SK-N-SH treated with all-trans-retinoic acid at 6 μM for 48 hours (cell line): ENCODE measurements at regions not wholly inside any gene's neighbourhood (a gene's known extent, or its start where the extent isn't known, plus 50 kb on each side); places are given as distances from the start of the nearest gene placed in this dataset.

Source experiments
- ATAC-seq: fragments of 200-7000 bp; cut with Tn5 transposase; 3 replicates; pipeline ENCODE4 v1.9.1; 2020; ENCODE audit warnings: mild to moderate bottlenecking, moderate library complexity
- ARNTL ChIP-seq: fragments of 450-650 bp; formaldehyde crosslinking; IDR thresholded peaks from 2 replicates; pipeline ENCODE4 v1.5.0; 2020; ENCODE audit warnings: low read depth, mild to moderate bottlenecking, moderate library complexity, borderline replicate concordance
- BACH2 ChIP-seq: fragments of 250-450 bp; sonication (Bioruptor Pico); IDR thresholded peaks from 2 replicates; pipeline ENCODE4 v1.9.0; 2021; ENCODE audit warnings: mild to moderate bottlenecking, borderline replicate concordance
- CSDC2 ChIP-seq: fragments of 250-450 bp; sonication (Bioruptor Pico); IDR thresholded peaks from 2 replicates; pipeline ENCODE4 v1.5.0; 2020; ENCODE audit warnings: mild to moderate bottlenecking, moderate library complexity
- ESRRG ChIP-seq: fragments of 250-450 bp; sonication (Bioruptor Pico); IDR thresholded peaks from 2 replicates; pipeline ENCODE4 v1.6.1; 2021; ENCODE audit warnings: mild to moderate bottlenecking
- GLIS3 ChIP-seq: fragments of 250-450 bp; sonication (Bioruptor Pico); IDR thresholded peaks from 2 replicates; pipeline ENCODE4 v1.5.0; 2020; ENCODE audit warnings: mild to moderate bottlenecking, moderate library complexity
- ISL1 ChIP-seq: fragments of 250-450 bp; sonication (Bioruptor Pico); IDR thresholded peaks from 2 replicates; pipeline ENCODE4 v2.1.2; 2022; ENCODE audit warnings: mild to moderate bottlenecking, moderate library complexity
- OSR1 ChIP-seq: fragments of 250-450 bp; sonication (Bioruptor Pico); IDR thresholded peaks from 2 replicates; pipeline ENCODE4 v1.8.0; 2022; ENCODE audit warnings: moderate library complexity, mild to moderate bottlenecking, inconsistent platforms
- PPARA ChIP-seq: fragments of 250-450 bp; sonication (Bioruptor Pico); IDR thresholded peaks from 2 replicates; pipeline ENCODE4 v1.5.0; 2020; ENCODE audit warnings: mild to moderate bottlenecking, borderline replicate concordance
- RARB ChIP-seq: fragments of 250-450 bp; sonication (Bioruptor Pico); IDR thresholded peaks from 2 replicates; pipeline ENCODE4 v1.8.0; 2021; ENCODE audit warnings: mild to moderate bottlenecking, moderate library complexity
- SNAI2 ChIP-seq: fragments of 250-450 bp; sonication (Bioruptor Pico); IDR thresholded peaks from 2 replicates; pipeline ENCODE4 v1.5.0; 2020; ENCODE audit warnings: mild to moderate bottlenecking, moderate library complexity
- TCF4 ChIP-seq: fragments of 250-450 bp; sonication (Bioruptor Pico); IDR thresholded peaks from 2 replicates; pipeline ENCODE4 v1.8.0; 2021; ENCODE audit warnings: mild to moderate bottlenecking, moderate library complexity, borderline replicate concordance
- TOX ChIP-seq: fragments of 250-450 bp; sonication (Bioruptor Pico); IDR thresholded peaks from 2 replicates; pipeline ENCODE4 v1.8.0; 2021; ENCODE audit warnings: mild to moderate bottlenecking, moderate library complexity, borderline replicate concordance
- ZC3H10 ChIP-seq: fragments of 250-450 bp; sonication (Bioruptor Pico); IDR thresholded peaks from 2 replicates; pipeline ENCODE4 v1.5.1; 2021; ENCODE audit warnings: mild to moderate bottlenecking, moderate library complexity
- ZFP3 ChIP-seq: fragments of 250-450 bp; sonication (Bioruptor Pico); IDR thresholded peaks from 2 replicates; pipeline ENCODE4 v1.5.0; 2020; ENCODE audit warnings: mild to moderate bottlenecking, moderate library complexity
- ZFP30 ChIP-seq: fragments of 450-650 bp; formaldehyde crosslinking; IDR thresholded peaks from 2 replicates; pipeline ENCODE4 v1.5.0; 2022; ENCODE audit warnings: mild to moderate bottlenecking, moderate library complexity
- ZNF565 ChIP-seq: fragments of 450-650 bp; formaldehyde crosslinking; conservative IDR thresholded peaks from 2 replicates; pipeline ENCODE4 v1.5.0; 2020; ENCODE audit warnings: low read depth, mild to moderate bottlenecking, moderate library complexity
- ZNF70 ChIP-seq: fragments of 450-650 bp; formaldehyde crosslinking; IDR thresholded peaks from 2 replicates; pipeline ENCODE4 v1.5.0; 2020; ENCODE audit warnings: mild to moderate bottlenecking, moderate library complexity
- ZNF8 ChIP-seq: fragments of 450-650 bp; formaldehyde crosslinking; IDR thresholded peaks from 2 replicates; pipeline ENCODE4 v1.5.0; 2020; ENCODE audit warnings: mild to moderate bottlenecking, moderate library complexity
- TF ChIP-seq, protein P1 (sequence below): fragments of 250-450 bp; sonication (Bioruptor Pico); IDR thresholded peaks from 2 replicates; pipeline ENCODE4 v1.5.1; 2021; ENCODE audit warnings: mild to moderate bottlenecking, moderate library complexity
- TF ChIP-seq, protein P2 (sequence below): fragments of 250-450 bp; sonication (Bioruptor Pico); IDR thresholded peaks from 2 replicates; pipeline ENCODE4 v1.8.0; 2021; ENCODE audit warnings: low read depth, mild to moderate bottlenecking, moderate library complexity, borderline replicate concordance
- TF ChIP-seq, protein P3 (sequence below): fragments of 250-450 bp; sonication (Bioruptor Pico); IDR thresholded peaks from 2 replicates; pipeline ENCODE4 v1.8.0; 2020; ENCODE audit warnings: mild to moderate bottlenecking, moderate library complexity, borderline replicate concordance
- TF ChIP-seq, protein P4 (sequence below): fragments of 250-450 bp; sonication (Bioruptor Pico); IDR thresholded peaks from 2 replicates; pipeline ENCODE4 v1.5.0; 2020; ENCODE audit warnings: mild to moderate bottlenecking, moderate library complexity
- TF ChIP-seq, protein P5 (sequence below): fragments of 250-450 bp; sonication (Bioruptor Pico); IDR thresholded peaks from 2 replicates; pipeline ENCODE4 v1.5.1; 2020; ENCODE audit warnings: low read depth, mild to moderate bottlenecking, moderate library complexity

DNA sequence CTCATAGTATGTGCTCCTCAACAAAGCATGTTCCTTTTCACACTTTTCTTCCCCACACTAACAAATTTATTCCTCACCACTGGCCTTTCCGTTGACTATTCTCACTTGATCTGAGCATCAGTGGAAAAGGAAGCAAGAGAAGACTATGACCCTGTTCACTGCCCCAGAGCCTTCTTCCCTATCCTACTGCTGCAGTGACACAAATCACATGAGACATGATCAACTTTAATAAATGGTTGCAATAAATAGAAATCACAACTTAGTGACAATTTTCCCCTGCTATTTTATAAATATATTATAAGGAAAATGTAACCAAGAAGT lies 438.7 kb upstream of the SOX9 start (continued):
- no peak for TF ChIP-seq ZNF565 (CRISPR knock-in tag)
- TF ChIP-seq ZNF8 = no peak
- no peak for TF ChIP-seq SNAI2 (CRISPR knock-in tag)

DNA sequence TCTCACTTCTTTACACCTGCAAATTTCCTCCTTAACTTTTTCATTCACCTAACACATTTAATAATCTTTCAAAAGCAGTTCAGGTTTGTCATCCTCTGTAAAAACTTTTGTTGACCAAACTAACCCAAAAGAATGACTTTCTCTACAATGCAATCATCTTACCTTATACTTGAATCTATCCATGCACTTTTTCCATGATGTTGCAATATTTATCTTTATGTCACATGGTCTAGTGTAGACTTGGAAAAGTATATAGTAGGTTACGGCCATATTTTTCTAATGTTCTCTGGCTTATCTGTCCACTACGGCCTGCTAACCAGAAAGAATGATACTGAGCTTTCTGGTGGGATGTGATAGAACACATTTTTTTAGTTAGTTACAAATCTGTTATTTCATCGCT lies 431.0 kb upstream of the SOX9 start:
- no peak for ATAC-seq

DNA sequence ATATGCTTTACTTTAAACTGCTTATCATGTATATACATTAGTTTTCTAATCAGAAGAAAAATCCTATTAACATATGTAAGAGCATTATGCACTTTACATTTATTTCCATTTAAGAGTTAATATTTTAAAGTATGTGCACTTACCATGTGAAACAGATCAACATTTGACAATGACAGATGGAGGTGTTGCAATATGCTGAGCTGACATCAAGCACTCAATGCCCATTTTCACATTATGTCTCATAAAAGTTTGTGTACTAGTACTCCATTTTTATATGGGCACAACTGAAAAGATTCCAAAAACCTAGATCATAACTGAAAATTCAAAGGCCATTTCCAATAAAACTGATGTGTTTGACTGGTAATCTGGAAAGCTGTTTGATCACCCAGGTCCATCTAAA lies 420.9 kb upstream of the SOX9 start:
- no peak for ATAC-seq
- TF ChIP-seq TCF4 = no peak
- TF ChIP-seq BACH2 (CRISPR knock-in tag) = no peak
- no peak for TF ChIP-seq ISL1
- no peak for TF ChIP-seq ZNF565 (CRISPR knock-in tag)
- TF ChIP-seq, protein P1, sequence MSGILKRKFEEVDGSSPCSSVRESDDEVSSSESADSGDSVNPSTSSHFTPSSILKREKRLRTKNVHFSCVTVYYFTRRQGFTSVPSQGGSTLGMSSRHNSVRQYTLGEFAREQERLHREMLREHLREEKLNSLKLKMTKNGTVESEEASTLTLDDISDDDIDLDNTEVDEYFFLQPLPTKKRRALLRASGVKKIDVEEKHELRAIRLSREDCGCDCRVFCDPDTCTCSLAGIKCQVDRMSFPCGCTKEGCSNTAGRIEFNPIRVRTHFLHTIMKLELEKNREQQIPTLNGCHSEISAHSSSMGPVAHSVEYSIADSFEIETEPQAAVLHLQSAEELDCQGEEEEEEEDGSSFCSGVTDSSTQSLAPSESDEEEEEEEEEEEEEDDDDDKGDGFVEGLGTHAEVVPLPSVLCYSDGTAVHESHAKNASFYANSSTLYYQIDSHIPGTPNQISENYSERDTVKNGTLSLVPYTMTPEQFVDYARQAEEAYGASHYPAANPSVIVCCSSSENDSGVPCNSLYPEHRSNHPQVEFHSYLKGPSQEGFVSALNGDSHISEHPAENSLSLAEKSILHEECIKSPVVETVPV = no peak
- TF ChIP-seq TOX = no peak
- TF ChIP-seq ZFP30 (CRISPR knock-in tag) = no peak
- TF ChIP-seq GLIS3 = no peak
- TF ChIP-seq CSDC2 (CRISPR knock-in tag) = no peak
- TF ChIP-seq, protein P2, sequence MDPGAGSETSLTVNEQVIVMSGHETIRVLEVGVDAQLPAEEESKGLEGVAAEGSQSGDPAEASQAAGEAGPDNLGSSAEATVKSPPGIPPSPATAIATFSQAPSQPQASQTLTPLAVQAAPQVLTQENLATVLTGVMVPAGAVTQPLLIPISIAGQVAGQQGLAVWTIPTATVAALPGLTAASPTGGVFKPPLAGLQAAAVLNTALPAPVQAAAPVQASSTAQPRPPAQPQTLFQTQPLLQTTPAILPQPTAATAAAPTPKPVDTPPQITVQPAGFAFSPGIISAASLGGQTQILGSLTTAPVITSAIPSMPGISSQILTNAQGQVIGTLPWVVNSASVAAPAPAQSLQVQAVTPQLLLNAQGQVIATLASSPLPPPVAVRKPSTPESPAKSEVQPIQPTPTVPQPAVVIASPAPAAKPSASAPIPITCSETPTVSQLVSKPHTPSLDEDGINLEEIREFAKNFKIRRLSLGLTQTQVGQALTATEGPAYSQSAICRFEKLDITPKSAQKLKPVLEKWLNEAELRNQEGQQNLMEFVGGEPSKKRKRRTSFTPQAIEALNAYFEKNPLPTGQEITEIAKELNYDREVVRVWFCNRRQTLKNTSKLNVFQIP = no peak
- no peak for TF ChIP-seq ZC3H10 (CRISPR knock-in tag)
- no peak for TF ChIP-seq PPARA (CRISPR knock-in tag)
- TF ChIP-seq, protein P3, sequence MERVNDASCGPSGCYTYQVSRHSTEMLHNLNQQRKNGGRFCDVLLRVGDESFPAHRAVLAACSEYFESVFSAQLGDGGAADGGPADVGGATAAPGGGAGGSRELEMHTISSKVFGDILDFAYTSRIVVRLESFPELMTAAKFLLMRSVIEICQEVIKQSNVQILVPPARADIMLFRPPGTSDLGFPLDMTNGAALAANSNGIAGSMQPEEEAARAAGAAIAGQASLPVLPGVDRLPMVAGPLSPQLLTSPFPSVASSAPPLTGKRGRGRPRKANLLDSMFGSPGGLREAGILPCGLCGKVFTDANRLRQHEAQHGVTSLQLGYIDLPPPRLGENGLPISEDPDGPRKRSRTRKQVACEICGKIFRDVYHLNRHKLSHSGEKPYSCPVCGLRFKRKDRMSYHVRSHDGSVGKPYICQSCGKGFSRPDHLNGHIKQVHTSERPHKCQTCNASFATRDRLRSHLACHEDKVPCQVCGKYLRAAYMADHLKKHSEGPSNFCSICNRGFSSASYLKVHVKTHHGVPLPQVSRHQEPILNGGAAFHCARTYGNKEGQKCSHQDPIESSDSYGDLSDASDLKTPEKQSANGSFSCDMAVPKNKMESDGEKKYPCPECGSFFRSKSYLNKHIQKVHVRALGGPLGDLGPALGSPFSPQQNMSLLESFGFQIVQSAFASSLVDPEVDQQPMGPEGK (CRISPR knock-in tag) = no peak
- no peak for TF ChIP-seq SNAI2 (CRISPR knock-in tag)

More for the DNA sequence above, 431.0 kb upstream of the SOX9 start:
- no peak for TF ChIP-seq ZFP3 (CRISPR knock-in tag)
- no peak for TF ChIP-seq CSDC2 (CRISPR knock-in tag)
- no peak for TF ChIP-seq OSR1
- TF ChIP-seq ZFP30 (CRISPR knock-in tag) = no peak
- no peak for TF ChIP-seq ZNF8
- TF ChIP-seq ISL1 = no peak
- no peak for TF ChIP-seq ARNTL (CRISPR knock-in tag)
- TF ChIP-seq RARB (CRISPR knock-in tag) = no peak
- TF ChIP-seq GLIS3 = no peak
- TF ChIP-seq ZNF70 (CRISPR knock-in tag) = no peak
- TF ChIP-seq, protein P4, sequence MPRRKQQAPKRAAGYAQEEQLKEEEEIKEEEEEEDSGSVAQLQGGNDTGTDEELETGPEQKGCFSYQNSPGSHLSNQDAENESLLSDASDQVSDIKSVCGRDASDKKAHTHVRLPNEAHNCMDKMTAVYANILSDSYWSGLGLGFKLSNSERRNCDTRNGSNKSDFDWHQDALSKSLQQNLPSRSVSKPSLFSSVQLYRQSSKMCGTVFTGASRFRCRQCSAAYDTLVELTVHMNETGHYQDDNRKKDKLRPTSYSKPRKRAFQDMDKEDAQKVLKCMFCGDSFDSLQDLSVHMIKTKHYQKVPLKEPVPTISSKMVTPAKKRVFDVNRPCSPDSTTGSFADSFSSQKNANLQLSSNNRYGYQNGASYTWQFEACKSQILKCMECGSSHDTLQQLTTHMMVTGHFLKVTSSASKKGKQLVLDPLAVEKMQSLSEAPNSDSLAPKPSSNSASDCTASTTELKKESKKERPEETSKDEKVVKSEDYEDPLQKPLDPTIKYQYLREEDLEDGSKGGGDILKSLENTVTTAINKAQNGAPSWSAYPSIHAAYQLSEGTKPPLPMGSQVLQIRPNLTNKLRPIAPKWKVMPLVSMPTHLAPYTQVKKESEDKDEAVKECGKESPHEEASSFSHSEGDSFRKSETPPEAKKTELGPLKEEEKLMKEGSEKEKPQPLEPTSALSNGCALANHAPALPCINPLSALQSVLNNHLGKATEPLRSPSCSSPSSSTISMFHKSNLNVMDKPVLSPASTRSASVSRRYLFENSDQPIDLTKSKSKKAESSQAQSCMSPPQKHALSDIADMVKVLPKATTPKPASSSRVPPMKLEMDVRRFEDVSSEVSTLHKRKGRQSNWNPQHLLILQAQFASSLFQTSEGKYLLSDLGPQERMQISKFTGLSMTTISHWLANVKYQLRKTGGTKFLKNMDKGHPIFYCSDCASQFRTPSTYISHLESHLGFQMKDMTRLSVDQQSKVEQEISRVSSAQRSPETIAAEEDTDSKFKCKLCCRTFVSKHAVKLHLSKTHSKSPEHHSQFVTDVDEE (CRISPR knock-in tag) = no peak

DNA sequence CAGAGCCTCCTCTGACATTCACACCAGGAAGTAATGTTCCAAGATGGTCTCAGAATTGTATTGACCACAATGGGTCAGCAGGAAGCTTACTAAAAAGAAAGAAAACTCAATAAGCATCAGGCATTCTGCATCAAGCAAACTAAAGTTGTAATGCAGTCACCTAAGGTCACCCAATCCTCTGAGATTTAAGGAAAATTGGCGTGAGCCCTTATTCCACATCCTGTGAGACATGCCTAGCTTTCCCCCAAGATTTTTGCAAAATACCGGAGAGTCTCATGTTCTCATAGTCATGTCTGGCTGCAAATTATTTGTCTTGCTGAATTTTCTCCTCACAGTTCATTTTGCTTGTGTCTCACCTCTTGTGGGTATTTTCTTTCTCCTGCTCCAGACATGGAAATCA lies 417.1 kb upstream of the SOX9 start:
- no peak for ATAC-seq
- no peak for TF ChIP-seq ESRRG (CRISPR knock-in tag)
- TF ChIP-seq GLIS3 = no peak
- TF ChIP-seq ISL1 = no peak
- no peak for TF ChIP-seq ZFP30 (CRISPR knock-in tag)
- TF ChIP-seq ARNTL (CRISPR knock-in tag) = no peak
- TF ChIP-seq RARB (CRISPR knock-in tag) = no peak
- TF ChIP-seq, protein P1 = no peak
- TF ChIP-seq, protein P5, sequence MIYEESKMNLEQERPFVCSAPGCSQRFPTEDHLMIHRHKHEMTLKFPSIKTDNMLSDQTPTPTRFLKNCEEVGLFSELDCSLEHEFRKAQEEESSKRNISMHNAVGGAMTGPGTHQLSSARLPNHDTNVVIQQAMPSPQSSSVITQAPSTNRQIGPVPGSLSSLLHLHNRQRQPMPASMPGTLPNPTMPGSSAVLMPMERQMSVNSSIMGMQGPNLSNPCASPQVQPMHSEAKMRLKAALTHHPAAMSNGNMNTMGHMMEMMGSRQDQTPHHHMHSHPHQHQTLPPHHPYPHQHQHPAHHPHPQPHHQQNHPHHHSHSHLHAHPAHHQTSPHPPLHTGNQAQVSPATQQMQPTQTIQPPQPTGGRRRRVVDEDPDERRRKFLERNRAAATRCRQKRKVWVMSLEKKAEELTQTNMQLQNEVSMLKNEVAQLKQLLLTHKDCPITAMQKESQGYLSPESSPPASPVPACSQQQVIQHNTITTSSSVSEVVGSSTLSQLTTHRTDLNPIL (CRISPR knock-in tag) = no peak
- TF ChIP-seq, protein P2 = no peak
- no peak for TF ChIP-seq TCF4
- TF ChIP-seq ZNF8 = no peak
